ENCODE measurements at regions not wholly inside any gene's neighbourhood (a gene's known extent, or its start where the extent isn't known, plus 50 kb on each side); places are given as distances from the start of the nearest gene placed in this dataset.

DNA sequence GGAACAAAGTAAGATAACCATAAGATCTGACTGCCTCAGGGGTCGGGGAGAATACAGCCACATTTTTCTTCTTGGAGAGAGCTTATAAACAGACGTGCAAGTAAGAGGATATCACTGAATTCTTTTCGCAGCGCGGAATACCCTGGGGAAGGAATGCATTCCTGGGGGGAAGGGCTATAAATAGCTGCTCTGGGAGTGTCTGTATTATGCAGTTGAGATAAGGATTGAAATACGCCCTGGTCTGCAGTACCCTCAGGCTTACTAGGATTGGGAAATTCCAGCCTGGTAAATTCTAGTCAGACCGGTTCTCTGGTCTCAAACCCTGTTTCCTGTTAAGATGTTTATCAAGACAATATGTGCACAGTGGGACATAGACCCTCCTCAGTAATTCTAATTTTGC, 1491.7 kb upstream of the RAG2 start:
- TF ChIP-seq EZH2phosphoT487 (IDR thresholded peaks at IDR 0.05; ENCODE audit: borderline replicate concordance) (no peak), ZNF274 (IDR thresholded peaks at IDR 0.05; ENCODE audit: low read depth, low read length) (no peak)
